ENCODE measurements at regions not wholly inside any gene's neighbourhood (a gene's known extent, or its start where the extent isn't known, plus 50 kb on each side); places are given as distances from the start of the nearest gene placed in this dataset.

- Histone ChIP-seq H3K9me3 (ENCODE audit: control insufficient read depth, insufficient read depth, low read length) (no peaks in the 10 kb centered on the region), H3K27ac (ENCODE audit: low read depth, low read length) (no peak overlapping the region), H3K4me1 (ENCODE audit: control insufficient read depth, insufficient read depth, low read length) (peaks cover 8% of the 10 kb centered on the region), H3K4me3 (ENCODE audit: low read depth, low read length) (no peak overlapping the region), H3K27me3 (ENCODE audit: control insufficient read depth, insufficient read depth, low read length) (peaks cover 2% of the 10 kb centered on the region), H3K36me3 (ENCODE audit: control insufficient read depth, insufficient read depth, low read length) (no peaks in the 10 kb centered on the region)
- WGBS (ENCODE audit: insufficient coverage) = 97% methylated on average over 3 of the region's 3 CpGs
- no peak for DNase-seq (ENCODE audit: low read depth in 4 of 6, low spot score in 6 of 6)
Observed at GRCh38 chr20:48106428-48106827, 321.1 kb upstream of the SULF2 start.

DNA sequence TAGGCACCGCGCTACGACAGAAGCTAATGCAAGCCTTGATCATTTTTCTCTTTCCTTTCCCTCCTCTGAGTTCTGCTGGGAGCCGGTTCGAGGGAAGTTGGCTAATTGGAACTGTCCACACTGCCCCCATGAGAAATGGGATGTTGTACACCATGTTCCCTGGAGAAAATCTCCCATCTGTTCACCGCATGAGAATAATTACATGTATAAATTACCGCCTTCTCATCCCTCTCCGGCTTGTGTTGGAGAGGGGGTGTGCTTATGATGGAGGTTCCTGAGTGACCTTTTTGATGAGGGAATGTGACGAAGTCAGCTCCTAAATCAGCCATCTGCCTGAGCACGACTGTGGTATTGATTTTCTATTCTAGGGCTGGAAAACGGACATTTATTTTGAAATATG lies 320.2 kb upstream of the SULF2 start:
- Histone ChIP-seq H3K4me1 (ENCODE audit: control insufficient read depth, insufficient read depth, low read length) (peaks cover 8% of the 10 kb centered on the region), H3K27me3 (ENCODE audit: control insufficient read depth, insufficient read depth, low read length) (peaks cover 6% of the 10 kb centered on the region), H3K4me3 (ENCODE audit: low read depth, low read length) (no peak overlapping the region), H3K27ac (ENCODE audit: low read depth, low read length) (no peak overlapping the region), H3K9me3 (ENCODE audit: control insufficient read depth, insufficient read depth, low read length) (no peaks in the 10 kb centered on the region), H3K36me3 (ENCODE audit: control insufficient read depth, insufficient read depth, low read length) (no peaks in the 10 kb centered on the region)
- WGBS (ENCODE audit: insufficient coverage) = 58% methylated on average over 2 of the region's 11 CpGs
- peak in 2 of 6 donors; percentile 22 to 83 for DNase-seq (ENCODE audit: low read depth in 4 of 6, low spot score in 6 of 6)

- Histone ChIP-seq H3K27me3 (ENCODE audit: control insufficient read depth, insufficient read depth, low read length) (peaks cover 6% of the 10 kb centered on the region), H3K4me1 (ENCODE audit: control insufficient read depth, insufficient read depth, low read length) (peaks cover 8% of the 10 kb centered on the region), H3K9me3 (ENCODE audit: control insufficient read depth, insufficient read depth, low read length) (no peaks in the 10 kb centered on the region), H3K4me3 (ENCODE audit: low read depth, low read length) (no peak overlapping the region), H3K27ac (ENCODE audit: low read depth, low read length) (no peak overlapping the region), H3K36me3 (ENCODE audit: control insufficient read depth, insufficient read depth, low read length) (no peaks in the 10 kb centered on the region)
- 15% methylated on average over 6 of the region's 11 CpGs for WGBS (ENCODE audit: insufficient coverage)
- peak; percentile 38 to 93 (median 65) for DNase-seq (ENCODE audit: low read depth in 4 of 6, low spot score in 6 of 6)
Observed at GRCh38 chr20:48102931-48103660, 317.8 kb upstream of the SULF2 start.

DNA sequence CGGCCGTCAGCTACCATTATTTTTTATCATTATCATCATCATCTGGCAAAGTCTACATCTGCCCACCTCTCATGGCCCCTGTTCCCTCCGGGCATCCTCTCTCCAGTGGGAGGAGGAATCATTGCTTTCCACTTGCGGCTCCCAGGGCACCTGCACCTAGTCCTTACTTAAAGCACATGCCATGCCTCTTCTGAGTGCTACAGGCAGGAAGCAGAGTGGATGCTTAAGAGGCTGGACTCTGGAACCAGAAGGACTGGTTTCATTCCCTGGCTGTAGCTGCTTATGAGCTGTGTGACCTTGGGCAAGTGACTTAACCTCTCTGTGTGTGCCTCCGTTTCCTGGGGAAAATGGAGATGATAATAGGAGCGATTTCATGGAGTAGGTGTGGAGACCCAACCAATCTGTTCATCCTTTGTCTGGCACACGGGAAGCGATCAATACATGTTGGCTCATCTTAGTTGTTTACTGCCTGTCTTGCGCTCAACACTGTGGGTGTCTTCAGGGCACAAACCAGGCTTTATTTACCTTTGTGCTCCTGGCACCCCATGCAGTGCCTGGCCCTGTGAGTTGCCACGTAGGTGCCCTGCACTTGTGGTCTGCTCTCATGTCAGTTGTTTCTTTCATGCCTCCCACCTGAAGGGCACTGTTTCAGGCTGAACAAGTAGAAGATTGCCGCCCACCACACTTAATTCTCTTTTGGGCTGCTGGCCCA lies 317.0 kb upstream of the SULF2 start:
- Histone ChIP-seq H3K9me3 (ENCODE audit: control insufficient read depth, insufficient read depth, low read length) (no peaks in the 10 kb centered on the region), H3K4me3 (ENCODE audit: low read depth, low read length) (no peak overlapping the region), H3K27me3 (ENCODE audit: control insufficient read depth, insufficient read depth, low read length) (peaks cover 13% of the 10 kb centered on the region), H3K36me3 (ENCODE audit: control insufficient read depth, insufficient read depth, low read length) (no peaks in the 10 kb centered on the region), H3K4me1 (ENCODE audit: control insufficient read depth, insufficient read depth, low read length) (peaks cover 13% of the 10 kb centered on the region), H3K27ac (ENCODE audit: low read depth, low read length) (no peak overlapping the region)
- no peak for DNase-seq (ENCODE audit: low read depth in 4 of 6, low spot score in 6 of 6)
- 75% methylated on average over 10 of the region's 11 CpGs for WGBS (ENCODE audit: insufficient coverage)

DNA sequence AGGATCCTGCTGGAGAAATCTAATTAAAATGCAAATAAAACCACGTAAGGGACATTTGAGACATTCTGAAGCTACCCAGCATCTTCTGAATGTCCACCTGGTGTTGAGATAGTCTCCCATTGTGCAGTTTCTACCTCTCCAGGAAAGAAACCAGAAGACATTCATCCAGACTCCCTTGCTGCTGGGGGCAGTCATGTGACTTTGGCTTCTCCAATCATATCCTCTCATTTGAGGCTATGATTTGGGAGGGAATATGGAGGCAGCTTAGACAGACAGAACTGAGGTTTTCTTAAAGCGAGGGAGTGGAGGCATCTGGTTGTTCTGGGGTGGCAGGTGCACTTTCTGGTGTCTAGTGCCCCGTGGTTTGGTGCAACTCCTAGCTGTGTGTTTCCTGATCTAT lies 315.2 kb upstream of the SULF2 start:
- H3K9me3 ChIP-seq (ENCODE audit: control insufficient read depth, insufficient read depth, low read length) = no peaks in the 10 kb centered on the region
- DNase-seq (ENCODE audit: low read depth in 4 of 6, low spot score in 6 of 6) = no peak
- no peak overlapping the region for H3K27ac ChIP-seq (ENCODE audit: low read depth, low read length)
- no peak overlapping the region for H3K4me3 ChIP-seq (ENCODE audit: low read depth, low read length)
- 100% methylated on average over 2 of the region's 3 CpGs for WGBS (ENCODE audit: insufficient coverage)
- peaks cover 13% of the 10 kb centered on the region for H3K27me3 ChIP-seq (ENCODE audit: control insufficient read depth, insufficient read depth, low read length)
- H3K4me1 ChIP-seq (ENCODE audit: control insufficient read depth, insufficient read depth, low read length) = peaks cover 17% of the 10 kb centered on the region
- H3K36me3 ChIP-seq (ENCODE audit: control insufficient read depth, insufficient read depth, low read length) = no peaks in the 10 kb centered on the region

DNA sequence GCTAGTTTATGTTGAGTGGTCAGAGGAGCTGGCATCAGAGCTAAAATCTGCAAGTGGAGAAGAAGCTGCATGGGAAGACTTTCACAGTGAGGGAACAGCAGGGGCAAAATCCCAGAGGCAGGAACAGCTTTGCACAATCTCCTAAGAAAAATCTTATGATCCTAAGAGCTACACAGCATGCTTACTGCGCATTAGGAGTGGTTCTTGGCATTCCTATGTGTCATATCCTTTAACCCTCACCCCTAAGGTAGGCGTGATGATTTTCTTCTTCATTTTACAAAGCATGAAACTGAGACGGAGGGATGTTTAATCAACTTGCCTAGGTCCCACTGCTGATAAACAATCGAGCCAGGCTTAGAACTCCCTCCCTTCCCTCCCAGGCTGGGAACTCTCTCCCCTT lies 313.6 kb upstream of the SULF2 start:
- Histone ChIP-seq H3K27ac (ENCODE audit: low read depth, low read length) (no peak overlapping the region), H3K4me1 (ENCODE audit: control insufficient read depth, insufficient read depth, low read length) (peaks cover 17% of the 10 kb centered on the region), H3K36me3 (ENCODE audit: control insufficient read depth, insufficient read depth, low read length) (no peaks in the 10 kb centered on the region), H3K27me3 (ENCODE audit: control insufficient read depth, insufficient read depth, low read length) (peaks cover 13% of the 10 kb centered on the region), H3K9me3 (ENCODE audit: control insufficient read depth, insufficient read depth, low read length) (no peaks in the 10 kb centered on the region), H3K4me3 (ENCODE audit: low read depth, low read length) (no peak overlapping the region)
- no peak for DNase-seq (ENCODE audit: low read depth in 4 of 6, low spot score in 6 of 6)
- 89% methylated on average over 3 of the region's 4 CpGs for WGBS (ENCODE audit: insufficient coverage)

DNA sequence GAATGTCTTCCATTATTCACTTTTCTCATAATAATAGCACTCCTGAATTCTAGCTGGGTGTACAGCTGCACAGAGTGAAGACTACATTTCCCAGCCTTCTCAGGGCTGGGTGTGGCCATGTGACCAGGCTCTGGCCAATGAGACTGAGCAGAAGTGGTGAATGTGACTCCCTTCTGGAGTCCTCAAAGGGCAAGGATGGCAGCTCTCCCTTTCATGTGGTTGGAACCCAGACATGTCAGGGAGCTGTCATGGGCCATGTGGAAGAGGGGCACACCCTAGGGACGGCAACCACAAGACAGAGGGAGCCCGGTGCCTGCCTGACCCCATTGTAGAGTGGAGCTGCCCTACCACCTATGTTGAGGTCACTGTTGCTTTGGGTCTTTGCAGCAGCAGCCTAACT lies 312.8 kb upstream of the SULF2 start:
- H3K4me3 ChIP-seq (ENCODE audit: low read depth, low read length) = no peak overlapping the region
- DNase-seq (ENCODE audit: low read depth in 4 of 6, low spot score in 6 of 6) = no peak
- WGBS (ENCODE audit: insufficient coverage) = 100% methylated on average over 2 of the region's 2 CpGs
- H3K27ac ChIP-seq (ENCODE audit: low read depth, low read length) = no peak overlapping the region
- no peaks in the 10 kb centered on the region for H3K9me3 ChIP-seq (ENCODE audit: control insufficient read depth, insufficient read depth, low read length)
- H3K27me3 ChIP-seq (ENCODE audit: control insufficient read depth, insufficient read depth, low read length) = peaks cover 13% of the 10 kb centered on the region
- H3K36me3 ChIP-seq (ENCODE audit: control insufficient read depth, insufficient read depth, low read length) = no peaks in the 10 kb centered on the region
- H3K4me1 ChIP-seq (ENCODE audit: control insufficient read depth, insufficient read depth, low read length) = peaks cover 17% of the 10 kb centered on the region

- peaks cover 10% of the 10 kb centered on the region for H3K4me1 ChIP-seq (ENCODE audit: control insufficient read depth, insufficient read depth, low read length)
- WGBS (ENCODE audit: insufficient coverage) = 86% methylated on average over 10 of the region's 10 CpGs
- no peaks in the 10 kb centered on the region for H3K9me3 ChIP-seq (ENCODE audit: control insufficient read depth, insufficient read depth, low read length)
- no peak overlapping the region for H3K4me3 ChIP-seq (ENCODE audit: low read depth, low read length)
- peak in 1 of 6 donors; percentile 44 for DNase-seq (ENCODE audit: low read depth in 4 of 6, low spot score in 6 of 6)
- H3K27ac ChIP-seq (ENCODE audit: low read depth, low read length) = no peak overlapping the region
- H3K27me3 ChIP-seq (ENCODE audit: control insufficient read depth, insufficient read depth, low read length) = peaks cover 13% of the 10 kb centered on the region
- H3K36me3 ChIP-seq (ENCODE audit: control insufficient read depth, insufficient read depth, low read length) = no peaks in the 10 kb centered on the region
Observed at GRCh38 chr20:48096957-48097890, 311.9 kb upstream of the SULF2 start.

GRCh38 chr20:48096212-48096875 lies 311.1 kb upstream of the SULF2 start:
- WGBS (ENCODE audit: insufficient coverage) = 94% methylated on average over 9 of the region's 12 CpGs
- no peak for DNase-seq (ENCODE audit: low read depth in 4 of 6, low spot score in 6 of 6)
- no peaks in the 10 kb centered on the region for H3K9me3 ChIP-seq (ENCODE audit: control insufficient read depth, insufficient read depth, low read length)
- H3K36me3 ChIP-seq (ENCODE audit: control insufficient read depth, insufficient read depth, low read length) = no peaks in the 10 kb centered on the region
- no peak overlapping the region for H3K27ac ChIP-seq (ENCODE audit: low read depth, low read length)
- H3K4me3 ChIP-seq (ENCODE audit: low read depth, low read length) = no peak overlapping the region
- peaks cover 13% of the 10 kb centered on the region for H3K27me3 ChIP-seq (ENCODE audit: control insufficient read depth, insufficient read depth, low read length)
- H3K4me1 ChIP-seq (ENCODE audit: control insufficient read depth, insufficient read depth, low read length) = peaks cover 9% of the 10 kb centered on the region

Measured in spinal cord (tissue), 9 donors.